Astrocyte of the spinal cord (primary cell): ENCODE measurements at regions not wholly inside any gene's neighbourhood (a gene's known extent, or its start where the extent isn't known, plus 50 kb on each side); places are given as distances from the start of the nearest gene placed in this dataset.

Experiments used
- DNase-seq: peaks from one replicate; pipeline ENCODE4 v3.0.0; 2011; ENCODE audit warnings: low read depth, low spot score
- H3K4me3 ChIP-seq: 2 replicates; pipeline ENCODE4 v1.5.1; 2011; ENCODE audit warnings: low read depth, mild to moderate bottlenecking, low read length, moderate library complexity
- in situ Hi-C: cut with HindIII; loops from 2 replicates; pipeline ENCODE4 v1.10.0; 2017; ENCODE audit warnings: low sequenced_read_pairs
- TF ChIP-seq, protein P1 (sequence below): IDR thresholded peaks from 2 replicates; pipeline ENCODE4 v1.5.1; 2012; ENCODE audit warnings: low read depth, mild to moderate bottlenecking, low read length, inconsistent platforms

DNA sequence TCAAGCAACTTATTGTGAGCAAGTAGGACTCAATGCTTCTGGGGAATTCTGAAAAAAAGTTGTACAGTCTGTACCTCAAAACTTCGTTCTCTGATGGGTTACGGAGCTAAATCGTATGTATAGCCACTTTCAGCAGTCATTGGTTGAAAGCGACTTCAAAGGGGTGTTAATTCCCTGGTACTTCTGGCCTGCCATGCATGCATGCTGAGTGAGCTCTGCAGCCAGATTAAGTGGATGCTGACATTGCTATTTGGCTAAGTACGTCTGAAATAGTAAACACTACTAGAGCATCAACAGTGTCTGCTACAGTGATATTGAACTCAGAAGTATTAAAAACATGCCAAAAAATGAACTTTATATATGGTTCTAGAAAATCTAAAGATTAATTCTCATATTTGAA, 1183.1 kb upstream of the PCDH20 start:
- in situ Hi-C loops, result no loop called here
- TF ChIP-seq, protein P1, sequence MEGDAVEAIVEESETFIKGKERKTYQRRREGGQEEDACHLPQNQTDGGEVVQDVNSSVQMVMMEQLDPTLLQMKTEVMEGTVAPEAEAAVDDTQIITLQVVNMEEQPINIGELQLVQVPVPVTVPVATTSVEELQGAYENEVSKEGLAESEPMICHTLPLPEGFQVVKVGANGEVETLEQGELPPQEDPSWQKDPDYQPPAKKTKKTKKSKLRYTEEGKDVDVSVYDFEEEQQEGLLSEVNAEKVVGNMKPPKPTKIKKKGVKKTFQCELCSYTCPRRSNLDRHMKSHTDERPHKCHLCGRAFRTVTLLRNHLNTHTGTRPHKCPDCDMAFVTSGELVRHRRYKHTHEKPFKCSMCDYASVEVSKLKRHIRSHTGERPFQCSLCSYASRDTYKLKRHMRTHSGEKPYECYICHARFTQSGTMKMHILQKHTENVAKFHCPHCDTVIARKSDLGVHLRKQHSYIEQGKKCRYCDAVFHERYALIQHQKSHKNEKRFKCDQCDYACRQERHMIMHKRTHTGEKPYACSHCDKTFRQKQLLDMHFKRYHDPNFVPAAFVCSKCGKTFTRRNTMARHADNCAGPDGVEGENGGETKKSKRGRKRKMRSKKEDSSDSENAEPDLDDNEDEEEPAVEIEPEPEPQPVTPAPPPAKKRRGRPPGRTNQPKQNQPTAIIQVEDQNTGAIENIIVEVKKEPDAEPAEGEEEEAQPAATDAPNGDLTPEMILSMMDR, result no peak
- H3K4me3 ChIP-seq, result no peak overlapping the region
- no peak for DNase-seq

DNA sequence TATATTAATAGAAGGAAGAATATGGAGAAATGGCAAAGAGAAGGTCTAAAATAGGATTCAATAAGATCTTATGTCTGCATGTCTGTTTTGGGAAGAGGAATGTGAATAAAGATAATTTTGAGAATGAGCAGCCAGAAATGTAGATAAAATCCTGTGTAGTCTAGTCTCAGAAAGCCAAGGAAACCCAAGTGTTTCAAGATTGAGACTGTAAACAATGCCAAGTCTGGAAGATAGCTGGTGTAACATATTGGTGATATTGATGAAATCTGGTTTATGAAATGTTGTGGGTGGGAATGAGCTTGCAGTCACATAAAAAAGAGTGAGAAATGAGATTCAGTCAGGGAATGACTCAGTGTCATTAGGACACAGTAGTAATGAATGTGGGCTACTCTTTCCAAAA, 1180.3 kb upstream of the PCDH20 start:
- DNase-seq, result no peak
- no peak overlapping the region for H3K4me3 ChIP-seq
- TF ChIP-seq, protein P1, result no peak
- in situ Hi-C loops, result no loop called here

DNA sequence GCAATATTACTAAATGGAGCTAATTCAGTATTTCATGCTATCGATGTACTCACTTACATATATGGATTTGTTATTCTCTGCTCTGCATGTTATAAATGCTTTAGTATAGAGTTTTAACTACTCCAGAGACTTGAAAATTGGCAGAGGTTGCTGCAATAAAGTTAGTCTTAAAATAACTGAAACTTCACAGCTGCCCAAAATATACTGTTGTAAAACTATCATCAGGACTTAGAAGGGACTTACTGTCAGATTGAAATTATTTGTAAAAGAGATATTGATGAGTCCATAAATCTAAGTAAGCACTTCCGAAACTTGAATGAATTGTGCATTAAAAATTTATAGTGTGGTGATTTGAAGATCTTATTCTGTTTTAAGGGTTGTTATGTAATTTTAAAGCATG, 1178.2 kb upstream of the PCDH20 start:
- TF ChIP-seq, protein P1, result no peak
- H3K4me3 ChIP-seq, result no peak overlapping the region
- in situ Hi-C loops, result no loop called here
- no peak for DNase-seq

DNA sequence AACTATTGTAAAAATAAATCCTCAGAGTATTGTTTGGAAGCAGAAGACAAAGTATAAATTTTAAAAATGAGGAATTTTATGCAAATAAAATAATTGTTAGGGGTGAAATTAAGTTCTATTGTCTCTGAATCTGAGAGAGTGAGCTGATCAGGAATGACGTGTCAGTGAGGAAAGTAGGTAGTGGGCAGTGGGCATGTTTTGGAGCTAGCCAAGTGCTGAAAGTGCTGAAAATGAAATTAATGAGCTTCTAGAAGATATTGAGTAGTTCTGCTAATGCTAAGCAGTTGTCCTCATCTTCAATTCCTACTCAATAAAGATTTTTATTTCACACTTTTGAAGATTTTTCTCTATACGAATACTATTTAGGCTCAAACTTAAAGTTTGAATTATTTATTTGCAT, 1167.8 kb upstream of the PCDH20 start:
- H3K4me3 ChIP-seq, result no peak overlapping the region
- in situ Hi-C loops, result no loop called here
- no peak for DNase-seq
- TF ChIP-seq, protein P1, result no peak

DNA sequence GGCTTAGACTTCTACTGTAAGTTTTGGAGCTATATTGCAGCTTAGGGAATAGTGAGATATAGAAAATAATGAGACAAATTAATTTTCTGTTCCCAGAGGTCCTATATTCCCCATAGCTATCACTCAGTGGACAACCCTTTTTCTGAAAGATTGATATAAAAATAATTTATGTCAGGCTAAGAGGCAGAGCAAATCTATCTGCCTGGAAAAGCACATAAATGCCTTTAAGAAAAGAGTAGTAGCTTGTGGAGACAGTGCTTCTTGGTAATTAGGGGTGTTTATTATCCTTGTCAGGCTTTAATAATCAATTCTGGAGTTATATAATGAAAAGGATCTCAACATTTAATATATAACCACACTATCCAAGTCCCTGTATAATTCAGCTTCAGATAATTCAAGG, 1162.8 kb upstream of the PCDH20 start:
- no peak overlapping the region for H3K4me3 ChIP-seq
- TF ChIP-seq, protein P1, result no peak
- in situ Hi-C loops, result no loop called here
- DNase-seq, result no peak

DNA sequence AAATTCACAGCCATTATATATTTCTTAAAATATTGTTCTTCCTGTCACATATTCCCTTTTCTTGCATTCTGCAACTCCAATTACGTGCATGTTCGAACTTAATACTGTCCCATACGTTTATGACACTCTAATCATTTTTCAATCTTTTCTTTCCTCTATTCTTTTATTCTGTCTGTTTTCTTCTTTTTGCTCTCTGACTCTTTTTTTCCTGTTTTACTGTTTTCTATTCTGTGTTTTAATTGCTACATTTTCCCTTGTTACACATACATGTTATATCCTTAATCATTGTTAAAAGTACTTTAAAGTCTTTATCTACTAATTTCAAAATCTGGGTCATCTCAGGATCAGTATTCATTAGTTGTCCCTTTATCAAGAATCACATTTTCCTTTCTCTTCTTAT, 1149.1 kb upstream of the PCDH20 start:
- no peak overlapping the region for H3K4me3 ChIP-seq
- in situ Hi-C loops, result no loop called here
- TF ChIP-seq, protein P1, result no peak
- no peak for DNase-seq

DNA sequence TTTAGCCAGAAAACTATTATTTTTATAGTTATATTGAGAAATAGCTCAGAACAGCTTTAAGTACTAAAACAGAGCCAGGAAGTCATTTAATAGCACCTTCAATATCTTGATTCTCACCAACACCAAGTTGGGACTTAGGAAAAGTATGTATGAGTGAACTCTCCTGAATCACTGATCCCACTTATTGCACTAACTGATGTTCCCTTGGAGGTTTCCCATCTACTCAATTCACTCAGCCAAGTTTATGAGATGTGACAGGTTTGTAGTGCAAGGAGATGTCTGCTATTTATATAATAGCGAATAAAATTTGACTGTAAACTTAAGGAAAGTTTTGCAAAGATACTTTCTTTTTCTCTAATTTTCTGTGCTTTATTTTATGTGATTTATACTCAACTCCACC, 1147.6 kb upstream of the PCDH20 start:
- no peak overlapping the region for H3K4me3 ChIP-seq
- in situ Hi-C loops, result no loop called here
- TF ChIP-seq, protein P1, result no peak
- no peak for DNase-seq
